Suppressor macrophage (primary cell): ENCODE measurements at regions not wholly inside any gene's neighbourhood (a gene's known extent, or its start where the extent isn't known, plus 50 kb on each side); places are given as distances from the start of the nearest gene placed in this dataset.
"Not testable (repeated sequence)": the region's sequence is repeated elsewhere in the genome, so short reads cannot be mapped to it uniquely, and the experiment has no call there.

Source experiments
- DNase-seq, 4 experiments: peaks; one replicate each; pipeline ENCODE4 v3.0.0-alpha.2; 2020 to 2022

DNA sequence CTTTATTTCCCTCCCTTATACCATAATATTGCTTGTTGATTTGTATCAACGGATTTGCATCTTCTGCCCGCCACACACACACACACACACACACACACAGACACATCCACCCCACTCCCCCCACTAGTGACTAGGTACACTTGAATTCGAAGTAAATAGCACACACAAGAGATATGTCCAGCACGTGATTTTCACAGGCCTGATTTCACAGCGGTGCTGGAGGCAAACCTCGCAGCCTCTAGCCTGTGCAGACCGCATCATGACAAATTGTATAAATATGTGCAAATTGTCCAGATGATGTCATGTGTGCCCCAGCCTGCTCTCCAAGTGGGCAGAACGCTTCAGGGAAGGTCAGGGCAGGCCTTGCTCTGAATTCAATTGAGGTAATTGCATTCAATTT is 153.8 kb upstream of the TPTE start:
- DNase-seq, result not testable (repeated sequence)

DNA sequence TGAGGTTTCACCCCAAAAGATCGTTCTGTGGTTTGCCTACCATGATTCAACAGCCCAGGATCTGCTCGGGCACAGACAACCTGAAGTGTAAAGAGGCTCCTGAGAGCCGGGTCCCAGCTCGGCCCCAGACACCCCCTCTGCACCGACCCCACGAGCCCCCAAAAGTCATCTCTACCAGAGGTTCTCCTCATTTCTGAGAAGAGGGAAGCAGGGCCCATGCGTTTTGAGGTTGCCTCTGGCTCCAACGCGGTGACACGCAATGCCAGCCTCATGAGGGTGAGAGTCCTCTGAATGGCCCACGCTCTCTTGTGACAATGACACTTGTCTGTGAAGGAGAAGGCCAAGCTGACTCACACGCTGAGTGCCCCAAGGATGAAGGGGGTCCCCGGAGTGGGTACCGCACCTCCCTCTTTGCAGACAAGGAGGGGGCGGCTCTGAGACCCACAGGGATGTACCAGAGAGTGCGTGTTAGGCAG is 153.0 kb upstream of the TPTE start:
- not testable (repeated sequence) for DNase-seq

DNA sequence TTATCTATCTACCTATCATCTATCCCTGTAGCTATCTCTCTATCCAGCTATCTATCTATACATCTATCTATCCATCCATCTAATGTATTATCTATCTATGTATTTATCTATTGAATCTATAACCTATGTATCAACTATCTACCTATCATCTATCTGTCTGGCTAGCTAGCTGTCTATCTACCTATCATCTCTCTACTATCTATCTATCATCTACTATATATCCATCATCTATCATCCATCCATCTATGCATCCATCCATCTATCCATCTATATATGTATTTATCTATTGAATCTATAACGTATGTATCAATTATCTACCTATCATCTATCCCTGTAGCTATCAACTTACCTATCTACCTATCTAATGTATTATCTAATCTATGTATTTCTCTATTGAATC is 152.1 kb upstream of the TPTE start:
- not testable (repeated sequence) for DNase-seq

DNA sequence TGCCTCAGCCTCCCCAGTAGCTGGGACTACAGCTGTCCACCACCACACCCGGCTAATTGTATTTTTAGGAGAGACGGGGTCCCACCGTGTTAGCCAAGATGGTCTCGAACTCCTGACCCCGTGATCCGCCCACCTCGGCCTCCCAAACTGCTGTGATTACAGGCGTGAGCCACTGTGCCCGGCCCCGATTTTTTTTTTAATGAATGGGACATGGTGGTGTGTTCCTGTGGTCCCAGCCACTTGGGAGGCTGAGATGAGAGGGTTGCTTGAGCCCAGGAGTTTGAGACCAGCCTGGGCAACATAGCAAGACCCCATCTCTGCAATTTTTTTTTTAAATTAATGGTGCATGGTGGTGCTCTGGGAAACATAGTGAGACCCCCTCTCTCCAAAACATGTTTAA is 143.6 kb upstream of the TPTE start:
- DNase-seq, result not testable (repeated sequence)

DNA sequence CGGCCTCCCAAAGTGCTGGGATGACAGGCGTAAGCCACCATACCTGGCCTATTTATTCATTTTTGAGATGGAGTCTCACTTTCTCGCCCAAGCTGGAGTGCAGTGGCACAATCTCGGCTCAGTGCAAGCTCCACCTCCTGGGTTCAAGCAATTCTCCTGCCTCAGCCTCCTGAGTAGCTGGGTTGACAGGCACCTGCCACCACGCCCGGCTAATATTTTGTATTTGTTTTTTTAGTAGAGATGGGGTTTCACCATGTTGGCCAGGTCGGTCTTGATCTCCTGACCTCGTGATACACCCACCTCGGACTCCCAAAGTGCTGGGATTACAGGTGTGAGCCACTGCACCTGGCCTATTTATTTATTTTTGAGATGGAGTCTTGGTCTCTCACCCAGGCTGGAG is 141.6 kb upstream of the TPTE start:
- not testable (repeated sequence) for DNase-seq

DNA sequence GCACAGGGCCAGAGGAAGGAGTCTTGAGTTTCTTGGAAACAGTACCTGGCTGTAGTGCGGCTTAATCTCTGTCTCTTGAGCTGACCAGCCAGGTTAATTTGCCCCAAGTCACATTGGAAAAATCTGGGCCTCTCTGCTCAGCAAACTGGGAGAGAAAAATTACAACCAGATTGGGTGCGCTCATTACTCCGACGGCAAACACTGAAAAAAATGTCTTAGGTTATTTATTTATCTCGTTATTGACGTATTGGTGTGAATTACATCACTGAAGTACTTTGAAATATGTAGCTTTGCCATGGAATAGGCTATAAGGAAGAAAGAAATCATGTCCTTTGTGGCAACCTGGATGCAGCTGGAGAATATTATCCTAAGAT is 139.7 kb upstream of the TPTE start:
- not testable (repeated sequence) for DNase-seq

DNA sequence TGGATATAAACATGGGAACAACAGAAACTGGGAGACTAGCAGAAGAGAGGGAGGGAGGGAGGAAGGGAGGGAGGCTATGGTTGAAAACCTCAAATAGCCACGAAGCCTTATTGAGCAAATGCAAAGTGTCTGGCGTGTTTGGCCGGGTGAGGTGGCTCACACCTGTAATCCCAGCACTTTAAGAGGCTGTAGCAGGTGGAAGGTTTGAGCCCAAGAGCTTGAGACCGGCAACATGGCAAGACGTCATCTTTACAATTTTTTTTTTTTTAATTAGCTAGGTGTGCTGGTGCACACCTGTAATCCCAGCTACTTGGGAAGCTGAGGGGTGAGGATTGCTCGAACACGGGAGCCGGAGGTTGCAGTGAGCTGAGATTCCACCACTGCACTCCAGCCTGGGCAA is 139.2 kb upstream of the TPTE start:
- not testable (repeated sequence) for DNase-seq

DNA sequence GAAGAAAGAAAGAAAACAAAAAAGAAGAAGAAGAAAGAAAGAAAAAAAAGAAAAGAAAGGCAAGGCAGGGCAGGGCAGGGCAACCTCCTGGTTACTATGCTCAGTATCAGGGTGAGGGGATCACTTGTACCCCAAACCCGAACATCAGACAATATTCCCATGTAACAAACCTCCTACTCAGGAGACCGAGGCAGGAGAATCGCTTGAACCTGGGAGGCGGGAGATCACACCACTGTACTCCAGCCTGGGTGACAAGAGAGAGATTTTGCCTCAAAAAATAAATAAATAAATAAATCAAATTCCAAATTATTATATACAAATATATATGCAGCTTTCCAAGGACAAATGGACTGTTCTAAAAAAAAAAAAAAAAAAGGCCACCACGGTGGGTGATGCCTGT is 138.8 kb upstream of the TPTE start:
- DNase-seq, result not testable (repeated sequence)

DNA sequence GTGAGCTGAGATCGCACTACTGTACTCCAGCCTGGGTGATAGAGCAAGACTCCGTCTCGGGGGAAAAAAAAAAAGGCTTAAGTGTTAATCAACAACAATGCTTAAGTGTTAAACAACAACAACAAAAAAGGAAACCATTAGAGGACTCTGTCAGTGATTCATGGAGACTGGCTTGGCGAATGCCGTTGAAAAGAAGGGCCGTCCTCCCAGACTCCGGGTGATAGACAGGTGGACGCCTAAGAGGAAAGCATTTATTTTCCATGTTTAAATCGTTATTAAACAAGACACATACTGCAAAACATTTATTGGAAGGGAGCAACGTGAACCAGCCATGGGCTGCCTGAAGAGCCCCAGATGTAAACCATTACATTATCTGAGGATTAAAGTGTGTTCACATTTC is 137.8 kb upstream of the TPTE start:
- not testable (repeated sequence) for DNase-seq

DNA sequence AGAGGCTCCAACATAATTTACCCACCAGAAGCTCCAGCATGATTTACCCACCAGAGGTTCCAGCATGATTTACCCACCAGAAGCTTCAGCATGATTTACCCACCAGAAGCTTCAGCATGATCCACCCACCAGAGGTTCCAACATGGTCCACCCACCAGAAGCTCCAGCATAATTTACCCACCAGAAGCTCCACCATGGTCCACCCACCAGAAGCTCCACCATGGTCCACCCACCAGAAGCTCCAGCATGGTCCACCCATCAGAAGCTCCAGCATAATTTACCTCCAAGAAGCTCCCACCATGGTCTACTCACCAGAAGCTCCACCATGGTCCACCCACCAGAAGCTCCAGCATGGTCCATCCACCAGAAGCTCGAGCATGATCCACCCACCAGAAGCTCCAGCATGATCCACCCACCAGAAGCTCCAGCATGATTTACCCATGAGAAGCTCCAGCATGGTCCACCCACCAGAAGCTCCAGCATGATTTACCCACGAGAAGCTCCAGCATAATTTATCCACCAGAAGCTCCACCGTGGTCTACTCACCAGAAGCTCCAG is 137.0 kb upstream of the TPTE start:
- DNase-seq, result not testable (repeated sequence)

DNA sequence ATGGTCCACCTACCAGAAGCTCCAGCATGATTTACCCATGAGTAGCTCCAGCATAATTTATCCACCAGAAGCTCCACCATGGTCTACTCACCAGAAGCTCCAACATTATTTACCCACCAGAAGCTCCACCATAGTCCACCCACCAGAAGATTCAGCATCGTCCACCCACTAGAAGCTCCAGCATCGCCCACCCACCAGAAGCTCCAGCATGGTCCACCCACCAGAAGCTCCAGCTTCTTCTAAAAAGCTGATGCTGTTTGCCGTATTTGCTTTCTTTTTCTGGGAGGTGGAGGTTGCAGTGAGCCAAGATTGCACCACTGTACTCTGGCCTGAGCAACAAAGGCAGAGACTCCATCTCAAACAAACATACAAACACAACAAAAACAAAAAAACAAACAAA is 136.2 kb upstream of the TPTE start:
- not testable (repeated sequence) for DNase-seq

DNA sequence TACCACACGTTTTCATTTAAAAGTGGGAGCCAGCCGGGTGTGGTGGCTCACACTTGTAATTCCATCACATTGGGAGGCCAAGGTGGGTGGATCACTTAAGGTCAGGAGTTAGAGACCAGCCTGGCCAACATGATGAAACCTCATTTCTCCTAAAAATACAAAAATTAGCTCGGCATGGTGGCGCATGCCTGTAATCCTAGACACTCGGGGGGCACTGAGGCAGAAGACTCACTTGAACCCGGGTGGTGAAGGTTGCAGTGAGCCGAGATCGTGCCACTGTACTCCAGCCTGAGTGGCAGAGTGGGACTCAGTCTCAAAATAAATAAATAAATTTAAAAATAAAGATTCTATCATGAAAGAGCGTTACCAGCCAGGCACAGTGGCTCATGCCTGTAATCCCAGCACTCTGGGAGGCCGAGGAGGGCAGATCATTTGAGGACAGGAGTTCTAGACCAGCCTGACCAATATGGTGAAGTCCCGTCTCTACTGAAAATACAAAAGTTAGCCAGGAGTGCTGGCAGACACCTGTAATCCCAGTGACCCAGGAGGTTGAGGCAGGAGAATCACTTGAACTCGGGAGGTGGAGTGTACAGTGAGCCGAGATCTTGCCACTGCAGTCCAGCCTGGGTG is 135.4 kb upstream of the TPTE start:
- DNase-seq, result not testable (repeated sequence)

DNA sequence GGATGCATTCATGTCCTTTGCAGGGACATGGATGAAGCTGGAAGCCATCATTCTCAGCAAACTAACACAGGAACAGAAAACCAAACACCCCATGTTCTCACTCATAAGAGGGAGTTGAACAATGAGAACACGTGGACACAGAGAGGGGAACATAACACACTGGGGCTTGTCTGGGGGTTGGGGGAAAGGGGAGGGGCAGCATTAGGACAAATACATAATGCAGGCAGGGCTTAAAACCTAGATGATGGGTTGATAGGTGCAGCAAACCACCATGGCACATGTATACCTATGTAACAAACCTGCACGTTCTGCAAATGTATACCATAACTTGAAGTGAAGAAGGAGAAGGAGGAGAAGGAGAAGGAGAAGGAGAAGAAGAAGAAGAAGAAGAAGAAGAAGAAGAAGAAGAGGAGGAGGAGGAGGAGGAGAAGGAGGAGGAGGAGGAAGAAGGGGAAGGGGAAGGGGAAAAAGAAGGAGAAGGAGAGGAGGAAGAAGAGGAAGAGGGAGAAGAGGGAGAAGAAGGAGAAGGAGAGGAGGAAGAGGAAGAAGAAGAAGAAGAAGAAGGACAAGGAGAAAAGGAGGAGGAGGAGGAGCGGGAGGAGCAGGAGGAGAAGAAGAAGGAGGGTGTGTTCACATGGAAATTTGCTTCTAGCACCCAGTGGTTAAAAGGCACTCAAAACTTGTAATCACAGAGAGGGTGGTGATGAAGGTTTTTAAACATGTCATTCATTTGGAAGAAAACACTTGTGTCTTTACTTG is 133.5 kb upstream of the TPTE start:
- not testable (repeated sequence) for DNase-seq

DNA sequence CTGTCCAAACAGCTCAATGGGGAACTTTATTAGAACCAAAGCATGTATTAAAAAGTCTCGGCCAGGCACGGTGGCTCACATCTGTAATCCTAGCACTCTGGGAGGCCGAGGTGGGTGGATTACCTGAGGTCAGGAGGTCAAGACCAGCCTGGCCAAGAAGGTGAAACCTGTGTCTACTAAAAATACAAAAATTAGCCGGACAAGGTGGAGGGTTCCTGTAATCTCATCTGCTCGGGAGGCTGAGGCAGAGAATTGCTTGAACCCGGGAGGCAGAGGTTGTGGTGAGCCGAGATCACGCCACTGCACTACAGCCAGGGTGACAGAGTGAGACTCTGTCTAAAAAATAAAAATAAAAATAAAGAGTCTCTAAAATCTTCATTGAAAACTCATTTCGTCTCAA is 132.8 kb upstream of the TPTE start:
- DNase-seq, result not testable (repeated sequence)

DNA sequence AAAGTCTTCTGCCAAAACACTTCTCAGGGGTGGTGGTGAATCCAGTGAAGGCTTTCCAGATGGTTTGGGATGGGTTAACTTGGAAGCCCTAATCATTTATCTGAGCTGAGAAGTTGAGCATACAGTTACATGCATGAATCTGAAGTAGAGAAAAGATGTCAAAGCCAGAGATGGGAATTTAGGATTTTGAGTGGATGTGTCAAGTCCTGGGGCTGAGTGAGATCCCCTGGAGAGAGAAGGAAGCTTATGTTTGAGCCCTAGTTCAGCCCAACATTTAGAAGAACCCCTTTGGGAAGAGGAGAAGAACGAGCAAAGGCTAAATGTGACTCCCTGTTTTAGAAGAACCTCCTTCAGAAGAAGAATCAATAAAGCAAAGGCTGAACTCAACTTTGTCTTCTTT is 129.1 kb upstream of the TPTE start:
- DNase-seq, result not testable (repeated sequence)

DNA sequence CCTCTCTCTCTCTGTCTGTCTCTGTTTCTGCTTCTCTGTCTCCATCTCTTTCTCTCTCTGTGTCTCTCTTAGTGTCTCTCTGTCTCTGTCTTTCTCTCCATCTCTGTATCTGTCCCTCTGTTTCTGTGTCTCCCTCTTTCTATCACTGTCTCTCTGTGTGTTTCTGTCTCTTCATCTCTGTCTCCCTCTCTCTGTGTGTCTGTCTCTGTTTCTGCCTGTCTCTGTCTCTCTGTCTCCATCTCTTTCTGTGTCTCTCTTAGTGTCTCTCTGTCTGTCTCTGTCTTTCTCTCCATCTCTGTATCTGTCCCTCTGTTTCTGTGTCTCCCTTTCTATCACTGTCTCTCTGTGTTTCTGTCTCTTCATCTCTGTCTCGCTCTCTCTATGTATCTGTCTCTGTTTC is 125.4 kb upstream of the TPTE start:
- DNase-seq, result not testable (repeated sequence)

DNA sequence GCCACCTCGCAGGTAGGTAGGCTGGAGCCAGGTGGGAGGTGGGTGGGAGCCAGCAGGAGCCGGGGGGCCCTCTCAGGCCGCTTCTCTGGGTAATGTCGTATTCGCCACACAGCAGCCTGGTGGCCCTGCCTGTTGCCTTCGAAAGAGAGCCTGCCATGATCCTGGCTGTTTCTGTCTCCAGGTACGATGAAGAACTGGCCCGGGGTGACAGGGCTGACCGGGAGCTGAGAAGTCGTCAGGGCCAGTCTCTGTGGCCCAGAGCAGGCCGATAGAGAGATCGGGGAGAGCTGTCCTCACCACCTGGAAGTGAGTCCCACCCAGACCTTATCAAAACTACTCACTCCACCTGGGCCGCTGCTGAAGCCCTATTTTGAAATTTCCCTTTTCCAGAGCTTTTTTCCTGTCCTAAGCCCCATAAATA is 123.9 kb upstream of the TPTE start:
- DNase-seq, result not testable (repeated sequence)

DNA sequence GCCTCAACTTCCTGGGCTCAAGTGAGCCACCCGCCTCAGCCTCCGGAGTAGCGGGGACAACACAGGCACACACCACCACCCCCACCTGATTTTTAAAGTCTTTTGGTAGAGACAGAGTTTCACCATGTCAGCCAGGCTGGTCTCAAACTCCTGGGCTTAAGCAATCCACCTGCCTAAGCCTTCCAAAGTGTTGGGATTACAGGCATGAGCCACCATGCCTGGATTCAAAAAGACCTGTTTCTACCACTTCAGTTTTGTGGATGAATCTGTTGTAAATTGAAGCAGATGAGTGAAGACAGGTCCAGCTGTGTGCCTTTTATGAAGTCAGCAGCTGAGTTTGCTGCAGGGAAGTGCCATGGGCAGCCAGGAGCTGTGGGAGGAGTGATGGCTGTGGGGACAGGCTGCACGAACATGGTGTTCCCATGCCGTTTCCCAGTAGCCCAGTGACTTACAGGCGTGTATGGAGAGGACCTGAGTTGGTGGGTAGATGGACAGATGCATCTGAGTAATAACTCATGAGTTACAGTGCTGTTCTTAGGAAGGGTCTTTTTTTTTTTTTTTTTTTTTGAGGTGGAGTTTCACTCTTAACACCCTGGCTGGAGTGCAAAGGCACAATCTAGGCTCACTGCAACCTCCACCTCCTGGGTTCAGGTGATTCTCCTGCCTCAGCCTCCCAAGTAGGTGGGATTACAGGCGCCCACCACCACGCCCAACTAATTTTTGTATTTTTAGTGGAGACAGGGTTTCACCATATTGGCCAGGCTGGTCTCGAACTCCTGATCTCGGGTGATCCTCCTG is 122.5 kb upstream of the TPTE start:
- DNase-seq, result not testable (repeated sequence)

DNA sequence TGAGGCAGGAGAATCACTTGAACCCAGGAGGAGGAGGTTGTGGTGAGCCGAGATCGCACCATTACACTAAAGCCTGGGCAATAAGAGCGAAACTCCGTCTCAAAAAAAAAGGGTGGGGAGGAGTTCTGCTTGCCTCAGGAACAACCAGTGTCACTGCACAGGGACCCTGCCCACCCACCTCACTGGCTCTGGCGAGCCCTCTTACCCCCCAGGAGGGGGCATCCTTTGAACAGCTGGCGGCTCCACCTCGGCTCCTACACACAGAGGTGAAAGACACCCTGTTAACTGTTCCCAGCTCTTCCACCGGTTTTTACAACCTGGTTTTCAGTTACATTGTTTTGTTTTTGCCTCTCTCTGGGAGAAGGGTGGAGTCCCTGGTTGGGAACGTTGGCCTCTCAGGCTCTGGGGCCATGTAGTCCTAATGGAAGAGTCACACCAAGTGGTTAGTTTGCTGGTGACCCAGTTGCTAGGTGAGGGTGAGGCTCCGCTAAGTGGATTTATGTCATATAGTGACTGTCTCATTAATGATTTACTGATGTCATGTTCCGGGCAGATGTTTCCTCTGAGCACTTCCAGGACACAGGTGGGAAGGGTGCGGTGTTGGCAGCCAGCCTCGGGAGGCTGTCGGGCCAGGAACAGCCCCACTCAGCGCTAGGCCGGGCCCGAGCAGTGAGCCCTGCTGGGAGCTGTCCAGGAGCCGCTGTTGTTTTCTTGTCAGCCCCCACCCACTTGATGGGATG is 120.6 kb upstream of the TPTE start:
- not testable (repeated sequence) for DNase-seq

DNA sequence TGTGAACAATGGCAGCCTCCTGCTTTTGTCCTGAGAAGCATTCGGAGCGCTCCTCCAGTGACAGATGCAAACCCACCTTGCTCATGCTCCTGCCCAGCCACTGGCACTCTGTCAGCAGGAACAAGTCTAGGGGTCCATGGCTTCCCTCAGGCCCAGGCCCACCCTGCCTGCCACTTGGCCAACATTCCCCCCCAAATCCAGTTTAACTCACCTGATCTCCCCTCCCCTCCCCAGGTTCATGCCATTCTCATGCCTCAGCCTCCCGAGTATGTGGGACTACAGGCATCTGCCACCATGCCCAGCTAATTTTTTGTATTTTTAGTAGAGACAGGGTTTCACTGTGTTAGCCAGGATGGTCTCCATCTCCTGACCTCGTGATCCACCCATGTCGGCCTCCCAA is 118.9 kb upstream of the TPTE start:
- not testable (repeated sequence) for DNase-seq

DNA sequence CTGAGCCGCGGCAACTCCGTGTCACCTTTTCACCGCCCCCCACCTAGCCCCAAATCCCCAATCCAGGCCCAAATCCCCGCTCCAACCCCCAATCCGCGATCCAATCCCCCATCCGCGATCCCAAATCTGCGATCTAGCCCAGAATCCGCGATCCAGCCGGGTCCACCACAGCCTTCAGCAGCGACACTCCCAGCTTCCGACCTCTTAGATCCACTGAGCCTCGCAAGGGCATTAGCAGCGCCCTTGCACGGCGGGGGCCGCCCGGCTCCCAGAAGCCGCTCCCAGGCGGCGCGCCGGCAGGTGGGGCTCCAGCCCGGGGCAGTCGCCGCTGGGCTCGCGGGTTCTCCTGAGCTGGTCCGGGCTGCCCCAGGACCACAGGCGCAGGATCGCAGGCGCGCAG is 116.1 kb upstream of the TPTE start:
- DNase-seq, result not testable (repeated sequence)

DNA sequence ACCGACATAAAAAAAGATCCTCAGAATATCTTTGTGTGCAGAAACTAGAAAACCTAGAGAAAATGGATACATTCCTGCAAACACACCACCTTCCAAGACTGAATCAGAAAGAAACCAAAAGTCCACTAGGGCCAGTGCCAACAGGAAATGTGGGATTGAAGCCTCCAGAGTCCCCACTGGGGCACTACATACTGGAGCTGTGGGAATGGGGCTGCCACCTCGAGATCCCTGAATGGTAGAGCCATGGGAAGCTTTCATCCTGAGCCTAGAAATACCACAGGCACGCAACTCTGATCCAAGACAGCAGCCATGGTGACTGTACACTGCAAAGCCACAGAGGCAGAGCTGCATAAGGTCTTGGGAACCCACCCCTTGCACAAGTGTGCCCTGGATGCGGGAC is 111.6 kb upstream of the TPTE start:
- not testable (repeated sequence) for DNase-seq
